ENCODE measurements at regions not wholly inside any gene's neighbourhood (a gene's known extent, or its start where the extent isn't known, plus 50 kb on each side); places are given as distances from the start of the nearest gene placed in this dataset.

DNA sequence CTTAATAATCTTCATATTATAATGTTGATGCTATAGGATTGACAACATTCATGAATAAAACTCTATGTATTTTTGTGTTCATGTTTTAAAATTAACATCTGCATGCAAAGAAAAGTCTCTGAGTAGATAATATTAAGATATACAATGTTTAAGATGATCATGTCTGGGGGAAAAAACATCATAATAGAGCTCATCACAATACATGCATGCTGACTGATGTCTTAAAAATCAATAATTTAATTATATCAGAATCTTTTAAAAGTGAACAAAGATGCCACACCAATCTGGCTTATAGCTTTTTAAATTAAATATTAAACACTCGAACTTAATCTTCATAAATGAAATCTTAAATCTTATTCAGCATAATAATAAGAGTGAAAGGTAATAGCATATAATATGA, 933.9 kb upstream of the MIR17HG start:
- Mint-ChIP-seq H3K27ac (no peak overlapping the region), H3K4me1 (no peaks in the 10 kb centered on the region), H3K4me3 (no peak overlapping the region), H3K36me3 (no peaks in the 10 kb centered on the region), H3K27me3 (no peaks in the 10 kb centered on the region), H3K9me3 (no peaks in the 10 kb centered on the region)
- POLR2A ChIA-PET, result no interaction called here
- DNase-seq, result no peak
- no peak for ATAC-seq (ENCODE audit: low read depth)

DNA sequence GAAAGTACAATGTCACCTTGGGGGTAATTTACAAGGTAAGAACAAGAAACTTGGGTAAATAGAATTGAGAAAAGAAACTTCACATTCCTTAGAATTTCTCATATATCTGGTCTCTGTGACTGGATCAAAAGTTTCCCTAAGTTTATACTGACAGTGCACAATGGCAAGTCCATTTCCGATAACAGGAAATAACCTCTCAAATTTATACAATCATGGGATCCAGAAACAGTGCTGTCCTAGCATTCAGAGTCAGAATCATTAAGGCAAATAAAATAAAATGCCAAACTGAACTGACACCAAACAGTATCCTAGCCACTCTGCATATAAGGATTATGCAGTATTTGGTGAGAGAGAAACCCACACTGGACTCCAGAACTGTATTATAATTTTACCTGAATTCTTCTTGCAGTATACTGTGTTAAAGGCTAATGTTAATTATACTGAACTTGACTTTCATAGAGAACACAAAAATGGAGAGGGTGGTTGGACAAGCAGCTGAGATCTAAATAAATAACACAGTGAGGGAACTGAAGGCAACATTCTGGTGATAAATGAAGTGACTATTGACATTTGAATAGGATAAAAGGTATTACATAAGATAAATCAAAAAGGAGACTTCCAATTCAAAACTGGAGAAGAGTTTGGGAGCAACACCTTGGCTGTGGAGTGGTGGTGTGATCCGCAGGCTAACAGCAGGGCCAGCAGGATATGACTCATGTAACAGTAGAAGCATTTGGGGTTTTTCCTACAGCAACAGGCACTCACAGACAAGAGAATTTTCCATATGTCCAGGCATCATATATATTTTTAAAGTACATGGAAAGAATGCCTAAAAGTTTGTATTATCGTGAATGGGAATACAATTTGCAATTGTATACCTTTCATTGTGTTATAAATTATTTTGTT, 932.5 kb upstream of the MIR17HG start:
- H3K4me1 Mint-ChIP-seq, result no peaks in the 10 kb centered on the region

DNA sequence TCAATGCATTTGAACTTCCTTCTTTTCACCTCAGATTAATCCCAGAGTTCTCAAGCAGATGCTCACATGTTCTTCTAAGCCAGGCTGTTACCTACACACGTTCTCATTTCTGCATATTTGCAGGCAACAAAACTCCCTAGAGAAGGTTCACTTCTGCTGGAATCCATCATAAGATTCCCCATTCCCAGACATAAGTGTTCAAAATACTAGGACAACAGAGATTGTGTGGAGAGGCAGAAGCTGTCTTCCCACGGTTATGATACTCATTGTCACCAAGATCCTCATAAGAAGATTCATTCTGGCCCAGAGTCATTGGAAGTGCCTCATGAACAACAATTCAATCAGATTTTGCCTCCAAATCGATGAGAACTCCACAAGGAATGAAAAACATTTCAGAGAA, 931.6 kb upstream of the MIR17HG start:
- Mint-ChIP-seq H3K27me3 (no peaks in the 10 kb centered on the region), H3K4me3 (no peak overlapping the region), H3K36me3 (no peaks in the 10 kb centered on the region), H3K4me1 (no peaks in the 10 kb centered on the region), H3K27ac (no peak overlapping the region), H3K9me3 (peaks cover 2% of the 10 kb centered on the region)
- POLR2A ChIA-PET, result no interaction called here
- ATAC-seq (ENCODE audit: low read depth) (no peak), DNase-seq (no peak)

More for the DNA sequence above, 932.5 kb upstream of the MIR17HG start:
- ATAC-seq (ENCODE audit: low read depth), result no peak
- Mint-ChIP-seq H3K4me3 (no peak overlapping the region), H3K27me3 (no peaks in the 10 kb centered on the region), H3K36me3 (no peaks in the 10 kb centered on the region), H3K9me3 (no peaks in the 10 kb centered on the region), H3K27ac (no peak overlapping the region)
- POLR2A ChIA-PET, result no interaction called here
- no peak for DNase-seq

DNA sequence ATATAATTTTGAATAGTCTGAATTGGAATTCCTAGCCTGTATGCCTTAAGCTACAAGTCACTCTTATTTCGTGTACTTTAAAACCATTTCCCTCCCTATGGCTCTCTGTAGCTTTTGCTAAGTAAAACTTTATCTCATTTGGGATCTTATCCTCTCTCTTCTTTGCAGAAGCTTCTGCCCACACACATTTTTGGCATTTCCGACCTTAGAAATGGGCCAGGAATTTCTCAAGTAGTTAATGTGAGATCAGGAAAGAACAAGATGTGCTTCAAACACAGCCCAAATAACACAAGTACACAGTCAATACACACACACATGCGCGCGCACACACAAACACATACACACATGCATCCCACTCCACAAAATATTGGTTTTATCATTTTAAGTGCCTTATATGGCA, 931.0 kb upstream of the MIR17HG start:
- no peaks in the 10 kb centered on the region for H3K36me3 Mint-ChIP-seq
- no peaks in the 10 kb centered on the region for H3K4me1 Mint-ChIP-seq
- DNase-seq, result no peak
- peaks cover 2% of the 10 kb centered on the region for H3K9me3 Mint-ChIP-seq
- POLR2A ChIA-PET, result no interaction called here
- ATAC-seq (ENCODE audit: low read depth), result no peak
- H3K27me3 Mint-ChIP-seq, result no peaks in the 10 kb centered on the region
- H3K4me3 Mint-ChIP-seq, result no peak overlapping the region
- no peak overlapping the region for H3K27ac Mint-ChIP-seq

DNA sequence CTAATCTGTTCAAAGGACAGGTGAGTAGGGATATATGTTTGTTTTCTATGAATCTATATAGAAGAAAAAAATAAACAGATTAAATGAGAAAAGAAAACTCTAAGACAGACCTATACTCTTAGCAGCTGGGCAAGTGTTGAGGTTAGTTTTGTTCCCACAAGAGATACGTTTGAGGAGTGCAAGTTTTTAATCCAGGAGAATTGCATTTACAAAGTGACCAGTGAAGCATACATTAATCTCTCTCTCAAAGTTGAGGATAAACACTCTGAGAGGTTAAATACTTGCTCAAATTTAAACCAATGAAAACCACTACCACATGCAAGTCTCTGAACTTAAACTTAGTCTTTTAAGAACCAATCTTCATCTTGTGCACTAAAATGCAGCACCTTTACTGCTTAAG, 930.5 kb upstream of the MIR17HG start:
- DNase-seq (no peak), ATAC-seq (ENCODE audit: low read depth) (no peak)
- POLR2A ChIA-PET, result no interaction called here
- no peak overlapping the region for H3K27ac Mint-ChIP-seq
- H3K9me3 Mint-ChIP-seq, result peaks cover 2% of the 10 kb centered on the region
- no peaks in the 10 kb centered on the region for H3K27me3 Mint-ChIP-seq
- H3K36me3 Mint-ChIP-seq, result no peaks in the 10 kb centered on the region
- H3K4me1 Mint-ChIP-seq, result no peaks in the 10 kb centered on the region
- H3K4me3 Mint-ChIP-seq, result no peak overlapping the region

DNA sequence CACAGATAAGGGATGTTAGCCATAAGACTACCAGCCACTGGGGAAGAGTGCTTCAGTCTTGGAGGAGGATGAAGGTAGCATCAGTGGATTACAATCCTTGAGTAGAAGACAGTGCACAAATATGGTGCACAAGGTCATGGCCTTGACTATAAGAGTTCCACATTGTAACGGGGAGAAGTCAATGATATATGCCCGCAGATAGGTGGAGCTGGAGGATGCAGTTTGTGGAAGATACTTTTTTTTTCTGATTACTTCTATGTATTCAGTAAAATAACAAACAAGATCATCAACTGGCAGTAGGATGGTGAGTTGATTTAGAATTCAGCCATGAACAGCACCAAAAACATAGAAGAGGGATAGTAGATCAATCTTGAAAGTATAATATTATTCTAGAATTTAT, 926.8 kb upstream of the MIR17HG start:
- POLR2A ChIA-PET, result no interaction called here
- peaks cover 2% of the 10 kb centered on the region for H3K9me3 Mint-ChIP-seq
- ATAC-seq (ENCODE audit: low read depth), result no peak
- H3K27me3 Mint-ChIP-seq, result no peaks in the 10 kb centered on the region
- no peak overlapping the region for H3K27ac Mint-ChIP-seq
- H3K4me3 Mint-ChIP-seq, result no peak overlapping the region
- no peak for DNase-seq
- H3K4me1 Mint-ChIP-seq, result no peaks in the 10 kb centered on the region
- H3K36me3 Mint-ChIP-seq, result no peaks in the 10 kb centered on the region

DNA sequence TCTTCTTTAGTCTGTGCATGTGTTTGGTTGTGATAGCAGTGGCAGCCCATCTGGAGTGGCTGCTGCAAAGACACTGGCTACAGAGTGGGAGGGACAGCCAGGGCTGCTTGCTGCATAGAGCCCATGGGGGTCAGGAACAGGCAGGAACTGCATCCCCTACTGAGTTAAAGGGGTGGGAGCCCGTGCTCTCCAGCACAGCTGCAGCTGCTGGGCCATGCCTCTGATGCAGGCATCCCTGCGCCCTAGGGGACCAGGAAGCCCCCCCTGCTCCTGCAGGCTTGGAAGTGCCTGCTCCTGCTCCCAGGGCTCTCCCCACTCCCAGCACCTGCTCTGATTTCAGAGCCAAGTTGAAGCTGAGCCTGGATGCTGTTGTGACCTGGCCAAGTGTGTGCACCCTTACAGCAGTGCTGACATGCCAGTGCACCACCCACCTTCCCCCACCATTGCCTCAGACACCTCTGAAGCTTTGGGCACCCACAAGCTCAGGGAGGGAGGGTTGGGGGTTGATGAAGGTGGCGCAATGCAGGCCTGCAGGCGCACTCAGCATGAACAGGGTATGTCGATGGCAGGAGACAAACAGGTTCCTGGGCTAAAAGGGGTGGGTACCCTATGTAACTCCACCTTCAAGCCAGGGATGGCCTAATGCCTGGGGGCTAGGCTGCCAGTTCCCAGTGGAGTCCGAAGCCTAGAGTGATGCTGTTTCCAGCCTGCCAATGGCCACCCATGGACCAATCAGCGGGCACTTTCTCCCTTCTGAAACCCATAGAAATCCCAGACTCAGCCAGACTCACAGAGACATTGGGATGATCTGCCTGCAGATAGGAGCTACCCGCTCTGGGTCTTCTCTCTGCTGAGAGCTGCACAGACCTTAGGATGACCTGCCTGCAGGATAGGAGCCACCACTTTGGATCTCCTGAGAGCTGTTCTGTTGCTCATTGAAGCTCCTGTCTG, 919.9 kb upstream of the MIR17HG start:
- DNase-seq, result no peak
- peaks cover 1% of the 10 kb centered on the region for H3K9me3 Mint-ChIP-seq
- no peak overlapping the region for H3K4me3 Mint-ChIP-seq
- no peaks in the 10 kb centered on the region for H3K36me3 Mint-ChIP-seq
- ATAC-seq (ENCODE audit: low read depth), result no peak
- POLR2A ChIA-PET, result no interaction called here
- no peaks in the 10 kb centered on the region for H3K27me3 Mint-ChIP-seq
- H3K27ac Mint-ChIP-seq, result no peak overlapping the region
- H3K4me1 Mint-ChIP-seq, result no peaks in the 10 kb centered on the region

DNA sequence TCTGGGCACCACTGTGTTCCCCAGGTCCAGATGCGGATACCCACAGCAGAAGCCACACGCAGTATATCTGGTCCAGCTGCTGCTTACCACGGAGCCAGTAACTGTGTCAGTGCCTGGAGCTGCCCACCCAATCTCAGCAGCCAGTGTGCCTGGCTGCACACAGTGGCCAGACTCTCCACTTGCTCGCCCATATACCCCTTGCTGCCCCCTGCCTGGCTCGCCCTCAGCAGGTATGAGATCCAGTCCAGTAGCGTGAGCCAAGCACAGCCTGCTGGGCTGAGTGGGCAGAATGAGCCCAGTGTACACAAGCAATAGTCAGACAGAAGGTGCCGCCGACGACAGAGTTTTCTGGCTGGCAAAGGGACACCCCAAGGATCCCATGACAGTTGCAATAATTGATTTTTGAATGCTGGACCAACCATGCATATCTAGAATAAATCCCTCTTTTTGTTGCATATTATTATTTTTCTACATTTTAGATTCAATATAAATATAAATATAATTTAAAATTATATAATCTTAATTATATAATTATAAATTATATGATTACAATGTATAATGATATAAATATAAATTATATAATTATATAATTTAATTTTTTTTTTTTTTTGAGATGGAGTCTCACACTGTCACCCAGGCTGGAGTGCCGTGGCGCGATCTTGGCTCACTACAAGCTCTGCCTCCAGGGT, 918.8 kb upstream of the MIR17HG start:
- Mint-ChIP-seq H3K4me1 (no peaks in the 10 kb centered on the region), H3K4me3 (no peak overlapping the region), H3K9me3 (peaks cover 1% of the 10 kb centered on the region), H3K27ac (no peak overlapping the region), H3K36me3 (no peaks in the 10 kb centered on the region), H3K27me3 (no peaks in the 10 kb centered on the region)
- POLR2A ChIA-PET, result no interaction called here
- DNase-seq (no peak), ATAC-seq (ENCODE audit: low read depth) (no peak)

DNA sequence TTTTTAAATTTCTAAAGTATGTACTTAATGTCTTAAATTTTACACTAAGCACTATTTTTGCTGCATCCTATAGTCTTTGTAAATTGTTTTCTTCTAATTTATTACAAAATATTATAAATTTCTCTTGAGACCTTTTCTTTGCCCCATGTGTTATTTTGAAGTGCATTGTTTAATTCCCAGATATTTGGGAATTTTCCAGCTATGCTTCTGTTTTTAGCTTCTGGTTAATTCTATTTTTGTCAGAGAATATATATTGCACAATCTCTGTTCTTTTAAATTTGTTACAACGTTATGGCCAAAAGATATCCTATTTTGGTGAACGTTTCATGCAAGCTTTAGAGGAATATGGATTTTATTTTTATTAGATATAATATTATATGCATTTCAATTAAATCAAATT, 917.4 kb upstream of the MIR17HG start:
- ATAC-seq (ENCODE audit: low read depth) (no peak), DNase-seq (no peak)
- no peaks in the 10 kb centered on the region for H3K4me1 Mint-ChIP-seq
- peaks cover 1% of the 10 kb centered on the region for H3K9me3 Mint-ChIP-seq
- no peaks in the 10 kb centered on the region for H3K27me3 Mint-ChIP-seq
- H3K4me3 Mint-ChIP-seq, result no peak overlapping the region
- POLR2A ChIA-PET, result no interaction called here
- H3K27ac Mint-ChIP-seq, result no peak overlapping the region
- H3K36me3 Mint-ChIP-seq, result no peaks in the 10 kb centered on the region

DNA sequence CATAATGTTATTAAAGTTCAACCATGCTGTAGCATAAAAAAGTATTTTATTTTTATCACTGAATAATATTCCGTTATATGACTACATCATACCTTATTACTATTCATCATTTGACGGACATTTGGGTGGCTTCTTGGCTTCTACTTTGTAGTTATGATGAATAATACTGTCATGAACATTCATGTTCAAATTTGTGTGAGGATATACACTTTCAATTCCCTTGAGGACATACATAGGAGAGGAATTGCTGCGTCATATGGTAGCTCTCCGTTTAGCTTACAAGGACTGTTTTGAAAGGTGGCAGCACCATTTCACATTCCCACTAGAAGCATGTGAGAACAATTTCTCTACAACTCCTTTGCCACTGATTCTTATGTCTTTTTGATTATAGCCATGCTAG, 910.8 kb upstream of the MIR17HG start:
- Mint-ChIP-seq H3K36me3 (no peaks in the 10 kb centered on the region), H3K9me3 (peaks cover 1% of the 10 kb centered on the region), H3K4me3 (no peak overlapping the region), H3K27ac (no peak overlapping the region), H3K4me1 (no peaks in the 10 kb centered on the region), H3K27me3 (no peaks in the 10 kb centered on the region)
- ATAC-seq (ENCODE audit: low read depth) (no peak), DNase-seq (no peak)
- POLR2A ChIA-PET, result no interaction called here

DNA sequence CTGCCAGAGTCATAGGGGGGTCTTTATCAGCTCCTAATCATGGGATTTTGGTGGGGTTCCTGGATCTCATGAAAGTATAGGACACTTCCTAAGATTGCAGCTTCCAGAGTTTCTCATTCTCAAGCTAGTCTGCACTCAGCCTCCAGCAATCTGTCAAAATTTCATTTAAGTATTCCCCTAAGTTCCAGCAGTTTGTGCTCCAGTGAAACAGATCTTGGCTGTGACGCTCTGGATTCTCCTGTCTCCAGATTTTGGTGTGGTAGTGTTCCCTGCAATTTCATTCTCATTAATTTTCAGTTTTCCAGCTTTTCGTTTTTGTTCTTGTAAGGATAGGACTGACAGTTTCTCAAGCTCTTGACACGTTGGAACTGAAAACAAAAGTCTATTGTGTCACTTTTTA, 908.9 kb upstream of the MIR17HG start:
- no peak overlapping the region for H3K27ac Mint-ChIP-seq
- H3K9me3 Mint-ChIP-seq, result no peaks in the 10 kb centered on the region
- no peaks in the 10 kb centered on the region for H3K27me3 Mint-ChIP-seq
- no peaks in the 10 kb centered on the region for H3K36me3 Mint-ChIP-seq
- POLR2A ChIA-PET, result no interaction called here
- H3K4me3 Mint-ChIP-seq, result no peak overlapping the region
- ATAC-seq (ENCODE audit: low read depth), result no peak
- no peak for DNase-seq
- no peaks in the 10 kb centered on the region for H3K4me1 Mint-ChIP-seq

DNA sequence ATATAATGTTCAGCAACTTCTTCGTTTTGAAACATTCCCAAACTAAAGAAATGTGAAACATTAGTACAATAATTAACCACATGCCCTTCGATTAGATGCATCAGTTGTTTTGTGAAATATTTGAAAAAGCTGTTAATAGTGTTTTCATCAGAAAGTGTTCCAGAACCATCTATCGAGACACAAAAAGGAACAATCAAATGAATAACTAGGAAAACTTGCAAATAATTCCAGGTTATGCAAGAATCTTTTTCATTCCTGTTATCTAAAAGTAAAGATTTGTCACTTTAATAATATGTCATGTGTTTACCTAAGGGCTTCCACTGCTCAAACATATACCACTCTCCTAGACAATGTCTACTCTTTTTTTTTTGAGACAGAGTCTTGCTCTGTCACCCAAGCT, 904.2 kb upstream of the MIR17HG start:
- no peaks in the 10 kb centered on the region for H3K9me3 Mint-ChIP-seq
- H3K27me3 Mint-ChIP-seq, result no peaks in the 10 kb centered on the region
- DNase-seq (no peak), ATAC-seq (ENCODE audit: low read depth) (no peak)
- H3K4me3 Mint-ChIP-seq, result no peak overlapping the region
- no peak overlapping the region for H3K27ac Mint-ChIP-seq
- no peaks in the 10 kb centered on the region for H3K36me3 Mint-ChIP-seq
- H3K4me1 Mint-ChIP-seq, result no peaks in the 10 kb centered on the region
- POLR2A ChIA-PET, result no interaction called here

DNA sequence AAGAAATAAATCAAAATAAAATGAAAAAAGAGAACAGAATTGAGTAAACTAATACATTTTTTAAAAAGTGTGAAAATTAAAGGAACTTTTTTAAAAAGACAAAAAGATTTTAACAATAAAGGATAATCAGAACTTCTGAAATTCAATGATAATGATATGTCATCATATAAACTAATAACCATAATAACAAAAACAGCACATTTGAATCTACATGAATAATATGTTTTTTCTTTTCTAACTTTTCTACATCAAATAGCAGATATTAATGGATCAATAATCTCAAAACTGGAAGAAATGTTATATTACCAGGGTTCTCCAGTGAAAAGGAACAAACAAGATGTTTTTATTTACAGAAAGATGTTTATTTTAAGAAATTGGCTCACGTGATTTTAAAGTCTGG, 903.3 kb upstream of the MIR17HG start:
- no peaks in the 10 kb centered on the region for H3K4me1 Mint-ChIP-seq
- DNase-seq, result no peak
- no peak overlapping the region for H3K27ac Mint-ChIP-seq
- no peaks in the 10 kb centered on the region for H3K36me3 Mint-ChIP-seq
- no peaks in the 10 kb centered on the region for H3K27me3 Mint-ChIP-seq
- H3K4me3 Mint-ChIP-seq, result no peak overlapping the region
- no peak for ATAC-seq (ENCODE audit: low read depth)
- H3K9me3 Mint-ChIP-seq, result no peaks in the 10 kb centered on the region
- POLR2A ChIA-PET, result no interaction called here
